GM23338 (cell line): ENCODE measurements at regions not wholly inside any gene's neighbourhood (a gene's known extent, or its start where the extent isn't known, plus 50 kb on each side); places are given as distances from the start of the nearest gene placed in this dataset.

Experiments used
- CREB1 ChIP-seq: fragments of 250-450 bp; sonication (Bioruptor Pico); IDR thresholded peaks from 2 replicates; pipeline ENCODE4 v1.5.0; 2020; ENCODE audit warnings: low read depth, mild to moderate bottlenecking, moderate library complexity
- CTCF ChIP-seq, 2 experiments: fragments of 200-600 bp in 1 of 2; sonication (generic) in 1 of 2; conservative IDR thresholded peaks; 2 replicates each; pipeline versions ENCODE4 v1.5.1 to v1.6.1; 2016 to 2017; ENCODE audit warnings: antibody characterized with exemption in 2 of 2, low read depth in 2 of 2, mild to moderate bottlenecking in 2 of 2, moderate library complexity in 1 of 2
- EZH2 ChIP-seq: fragments of 200-600 bp; sonication (generic); IDR thresholded peaks from one replicate; pipeline ENCODE4 v1.8.0; 2017; ENCODE audit warnings: antibody characterized with exemption, mild to moderate bottlenecking, low read depth; ENCODE audit not compliant: unreplicated experiment
- EZH2phosphoT487 ChIP-seq: fragments of 200-600 bp; sonication (generic); IDR thresholded peaks from one replicate; pipeline ENCODE4 v1.8.1; 2018; ENCODE audit warnings: antibody characterized with exemption; ENCODE audit not compliant: unreplicated experiment
- POLR2AphosphoS5 ChIP-seq: IDR thresholded peaks from 2 replicates; pipeline ENCODE4 v1.6.1; 2016; ENCODE audit warnings: antibody characterized with exemption, low read depth
- STAT1 ChIP-seq: IDR thresholded peaks from one replicate; pipeline ENCODE4 v1.6.1; 2016; ENCODE audit warnings: antibody characterized with exemption; ENCODE audit not compliant: unreplicated experiment
- ZNF331 ChIP-seq: fragments of 250-450 bp; sonication (Bioruptor Pico); IDR thresholded peaks from 2 replicates; pipeline ENCODE4 v1.5.0; 2020; ENCODE audit warnings: low read depth, mild to moderate bottlenecking, moderate library complexity
- ZNF462 ChIP-seq: fragments of 250-450 bp; sonication (Bioruptor Pico); IDR thresholded peaks from 2 replicates; pipeline ENCODE4 v1.5.0; 2020; ENCODE audit warnings: mild to moderate bottlenecking, moderate library complexity
- TF ChIP-seq, protein P1 (sequence below): IDR thresholded peaks from one replicate; pipeline ENCODE4 v1.6.1; 2018; ENCODE audit warnings: antibody characterized with exemption; ENCODE audit not compliant: unreplicated experiment
- TF ChIP-seq, protein P2 (sequence below): IDR thresholded peaks from 2 replicates; pipeline ENCODE4 v1.6.1; 2016; ENCODE audit warnings: antibody characterized with exemption

DNA sequence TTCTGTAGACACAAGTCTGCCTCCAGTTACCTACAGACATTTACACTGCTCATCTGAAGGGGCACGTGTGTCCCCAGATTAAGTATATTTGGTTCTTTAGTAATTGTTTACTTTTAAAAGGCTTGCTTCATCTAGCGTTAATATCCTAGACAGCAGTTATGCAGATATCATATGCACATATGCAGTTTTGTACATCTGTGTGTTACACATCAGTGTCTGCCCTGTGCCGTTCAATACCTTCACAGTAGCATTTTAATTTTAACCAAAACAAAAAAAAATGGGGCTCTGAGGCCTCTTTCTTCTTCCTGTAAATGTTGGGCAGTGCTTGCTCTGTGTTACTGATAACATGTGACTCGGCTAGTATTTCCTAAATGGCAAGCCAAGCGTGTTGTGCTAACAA is 331.4 kb upstream of the MGMT start:
- TF ChIP-seq CTCF (conservative IDR thresholded peaks at IDR 0.05; ENCODE audit: low read depth in 2 of 2) (no peak), ZNF462 (CRISPR knock-in tag) (no peak), EZH2 (no peak), POLR2AphosphoS5 (no peak), STAT1 (no peak), CREB1 (no peak), EZH2phosphoT487 (no peak), ZNF331 (CRISPR knock-in tag) (no peak)
- TF ChIP-seq, protein P1, sequence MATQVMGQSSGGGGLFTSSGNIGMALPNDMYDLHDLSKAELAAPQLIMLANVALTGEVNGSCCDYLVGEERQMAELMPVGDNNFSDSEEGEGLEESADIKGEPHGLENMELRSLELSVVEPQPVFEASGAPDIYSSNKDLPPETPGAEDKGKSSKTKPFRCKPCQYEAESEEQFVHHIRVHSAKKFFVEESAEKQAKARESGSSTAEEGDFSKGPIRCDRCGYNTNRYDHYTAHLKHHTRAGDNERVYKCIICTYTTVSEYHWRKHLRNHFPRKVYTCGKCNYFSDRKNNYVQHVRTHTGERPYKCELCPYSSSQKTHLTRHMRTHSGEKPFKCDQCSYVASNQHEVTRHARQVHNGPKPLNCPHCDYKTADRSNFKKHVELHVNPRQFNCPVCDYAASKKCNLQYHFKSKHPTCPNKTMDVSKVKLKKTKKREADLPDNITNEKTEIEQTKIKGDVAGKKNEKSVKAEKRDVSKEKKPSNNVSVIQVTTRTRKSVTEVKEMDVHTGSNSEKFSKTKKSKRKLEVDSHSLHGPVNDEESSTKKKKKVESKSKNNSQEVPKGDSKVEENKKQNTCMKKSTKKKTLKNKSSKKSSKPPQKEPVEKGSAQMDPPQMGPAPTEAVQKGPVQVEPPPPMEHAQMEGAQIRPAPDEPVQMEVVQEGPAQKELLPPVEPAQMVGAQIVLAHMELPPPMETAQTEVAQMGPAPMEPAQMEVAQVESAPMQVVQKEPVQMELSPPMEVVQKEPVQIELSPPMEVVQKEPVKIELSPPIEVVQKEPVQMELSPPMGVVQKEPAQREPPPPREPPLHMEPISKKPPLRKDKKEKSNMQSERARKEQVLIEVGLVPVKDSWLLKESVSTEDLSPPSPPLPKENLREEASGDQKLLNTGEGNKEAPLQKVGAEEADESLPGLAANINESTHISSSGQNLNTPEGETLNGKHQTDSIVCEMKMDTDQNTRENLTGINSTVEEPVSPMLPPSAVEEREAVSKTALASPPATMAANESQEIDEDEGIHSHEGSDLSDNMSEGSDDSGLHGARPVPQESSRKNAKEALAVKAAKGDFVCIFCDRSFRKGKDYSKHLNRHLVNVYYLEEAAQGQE: no peak
- TF ChIP-seq, protein P2, sequence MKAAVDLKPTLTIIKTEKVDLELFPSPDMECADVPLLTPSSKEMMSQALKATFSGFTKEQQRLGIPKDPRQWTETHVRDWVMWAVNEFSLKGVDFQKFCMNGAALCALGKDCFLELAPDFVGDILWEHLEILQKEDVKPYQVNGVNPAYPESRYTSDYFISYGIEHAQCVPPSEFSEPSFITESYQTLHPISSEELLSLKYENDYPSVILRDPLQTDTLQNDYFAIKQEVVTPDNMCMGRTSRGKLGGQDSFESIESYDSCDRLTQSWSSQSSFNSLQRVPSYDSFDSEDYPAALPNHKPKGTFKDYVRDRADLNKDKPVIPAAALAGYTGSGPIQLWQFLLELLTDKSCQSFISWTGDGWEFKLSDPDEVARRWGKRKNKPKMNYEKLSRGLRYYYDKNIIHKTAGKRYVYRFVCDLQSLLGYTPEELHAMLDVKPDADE: no peak
